HCT116 (cell line): ENCODE measurements at regions not wholly inside any gene's neighbourhood (a gene's known extent, or its start where the extent isn't known, plus 50 kb on each side); places are given as distances from the start of the nearest gene placed in this dataset.

ENCODE experiments used
- ATAC-seq: fragments of 200-7000 bp; cut with Tn5 transposase; 2 replicates; pipeline ENCODE4 v1.9.1; 2020; ENCODE audit warnings: mild to moderate bottlenecking, moderate library complexity
- BruUV-seq: library from RNA; stranded (reverse); fragments of 400-500 nt; replicated peaks from 2 replicates; lab custom pipeline; 2021; lab: Mats Ljungman, UMichigan
- CTCF ChIA-PET: fragments of 300-600 bp; sonication (Branson Sonifier 250); formaldehyde crosslinking; loops from one replicate; lab custom pipeline; 2021; ENCODE audit warnings: antibody characterized with exemption; lab: Charles Lee
- POLR2A ChIA-PET: fragments of 300-600, 350-600 bp; sonication (Branson Sonifier 250); formaldehyde crosslinking; loops from one replicate; lab custom pipeline; 2021; ENCODE audit warnings: antibody characterized with exemption; lab: Charles Lee
- RAD21 ChIA-PET, 2 experiments: fragments of 300-600 bp; sonication (Branson Sonifier 250); formaldehyde crosslinking; loops; one replicate each; lab custom pipeline; 2023; ENCODE audit warnings: low total read pairs in 2 of 2; ENCODE audit not compliant: uncharacterized antibody in 2 of 2, unreplicated experiment in 2 of 2, low non-redundant PET in 1 of 2; lab: Charles Lee
- DNase-seq: peaks from one replicate; pipeline ENCODE4 v3.0.0-alpha.2; 2010; ENCODE audit warnings: low read depth, low spot score
- H2AFZ ChIP-seq: fragments of 200-600 bp; shearing (Covaris generic), sonication (generic); 2 replicates; pipeline ENCODE4 v1.6.1; 2017; ENCODE audit warnings: low read depth, mixed run types, mixed read lengths, antibody characterized with exemption, low read length; ENCODE audit not compliant: poor library complexity, severe bottlenecking
- H3K27ac ChIP-seq: 2 replicates; pipeline ENCODE4 v1.5.1; 2012; ENCODE audit warnings: low read depth, low read length
- H3K27me3 ChIP-seq: fragments of 200-600 bp; sonication (generic); 2 replicates; pipeline ENCODE4 v1.6.1; 2016; ENCODE audit warnings: mixed run types, low read length, mixed read lengths; ENCODE audit not compliant: insufficient read depth
- H3K36me3 ChIP-seq, 2 experiments: fragments of 200-500 bp in 1 of 2; fragments of 200-600 bp in 1 of 2; sonication (Bioruptor generic) in 1 of 2; sonication (generic) in 1 of 2; 2 replicates each; pipeline versions ENCODE4 v1.5.1 to v1.6.1; 2014 to 2016; ENCODE audit warnings: low read length in 2 of 2, inconsistent platforms in 1 of 2, mixed read lengths in 1 of 2, mixed run types in 1 of 2; ENCODE audit not compliant: insufficient read depth in 2 of 2, control insufficient read depth in 1 of 2
- H3K4me1 ChIP-seq, 2 experiments: fragments of 200-600 bp in 1 of 2; sonication (generic) in 1 of 2; 2 replicates each; pipeline versions ENCODE4 v1.5.1 to v1.6.1; 2012 to 2017; ENCODE audit warnings: low read length in 2 of 2, inconsistent platforms in 1 of 2, mild to moderate bottlenecking in 1 of 2, mixed read lengths in 1 of 2, mixed run types in 1 of 2, moderate library complexity in 1 of 2; ENCODE audit not compliant: insufficient read depth in 2 of 2, control insufficient read depth in 1 of 2
- H3K4me2 ChIP-seq: fragments of 200-600 bp; sonication (generic); 2 replicates; pipeline ENCODE4 v1.6.1; 2017; ENCODE audit warnings: mixed run types, low read length, mixed read lengths
- H3K4me3 ChIP-seq, 2 experiments: fragments of 200-600 bp in 1 of 2; sonication (generic) in 1 of 2; replicated peaks in 1 of 2; 2 replicates each; pipeline ENCODE4 v1.5.1; 2011 to 2016; ENCODE audit warnings: low read length in 2 of 2, control low read depth in 1 of 2, low read depth in 1 of 2, mild to moderate bottlenecking in 1 of 2, mixed read lengths in 1 of 2, mixed run types in 1 of 2
- H3K79me2 ChIP-seq: fragments of 200-600 bp; sonication (generic); 2 replicates; pipeline ENCODE4 v1.6.1; 2017; ENCODE audit warnings: mild to moderate bottlenecking, mixed run types, low read length, moderate library complexity, mixed read lengths; ENCODE audit not compliant: insufficient read depth
- H3K9ac ChIP-seq: fragments of 200-600 bp; sonication (generic); 2 replicates; pipeline ENCODE4 v1.6.1; 2016; ENCODE audit warnings: low read length, mixed read lengths
- H3K9me2 ChIP-seq: fragments of 200-600 bp; sonication (generic), shearing (Covaris generic); 2 replicates; pipeline ENCODE4 v1.6.1; 2017; ENCODE audit warnings: mixed run types, mild to moderate bottlenecking, moderate library complexity; ENCODE audit not compliant: insufficient read depth
- H3K9me3 ChIP-seq, 2 experiments: fragments of 200-500 bp in 1 of 2; fragments of 200-600 bp in 1 of 2; sonication (Bioruptor generic) in 1 of 2; sonication (generic) in 1 of 2; 2 replicates each; pipeline ENCODE4 v1.6.1; 2014 to 2017; ENCODE audit warnings: low read length in 2 of 2, mixed read lengths in 2 of 2, inconsistent platforms in 1 of 2, low read depth in 1 of 2, mild to moderate bottlenecking in 1 of 2, mixed run types in 1 of 2, moderate library complexity in 1 of 2; ENCODE audit not compliant: control insufficient read depth in 1 of 2, insufficient read depth in 1 of 2
- H4K20me1 ChIP-seq: fragments of 200-600 bp; sonication (generic), shearing (Covaris generic); 2 replicates; pipeline ENCODE4 v1.6.1; 2017; ENCODE audit warnings: mixed run types, mild to moderate bottlenecking, moderate library complexity; ENCODE audit not compliant: insufficient read depth
- ATF3 ChIP-seq: IDR thresholded peaks from 2 replicates; pipeline ENCODE4 v1.6.1; 2012
- CEBPB ChIP-seq: IDR thresholded peaks from 2 replicates; pipeline ENCODE4 v1.6.1; 2012; ENCODE audit warnings: low read depth
- CTCF ChIP-seq, 3 experiments: fragments of 200-600 bp in 1 of 3; sonication (generic) in 1 of 3; IDR thresholded peaks in 2 of 3; conservative IDR thresholded peaks in 1 of 3; 2 replicates each; pipeline ENCODE4 v1.5.1; 2012 to 2017; ENCODE audit warnings: low read depth in 2 of 3, low read length in 2 of 3, antibody characterized with exemption in 1 of 3, borderline replicate concordance in 1 of 3, control low read depth in 1 of 3, mild to moderate bottlenecking in 1 of 3, mixed read lengths in 1 of 3, mixed run types in 1 of 3, moderate library complexity in 1 of 3; ENCODE audit not compliant: insufficient read depth in 1 of 3
- EZH2 ChIP-seq: fragments of 200-600 bp; sonication (generic); IDR thresholded peaks from 2 replicates; pipeline ENCODE4 v1.6.1; 2017; ENCODE audit warnings: antibody characterized with exemption, mixed run types
- EZH2phosphoT487 ChIP-seq: fragments of 200-600 bp; IDR thresholded peaks from 2 replicates; pipeline ENCODE4 v1.6.1; 2018; ENCODE audit warnings: antibody characterized with exemption, borderline replicate concordance
- POLR2A ChIP-seq: IDR thresholded peaks from 2 replicates; pipeline ENCODE4 v1.7.0; 2011; ENCODE audit warnings: borderline replicate concordance; ENCODE audit not compliant: insufficient read depth, insufficient read length; ENCODE audit errors: extremely low read depth
- RAD21 ChIP-seq: IDR thresholded peaks from 2 replicates; pipeline ENCODE4 v1.6.1; 2012; ENCODE audit warnings: low read depth, mild to moderate bottlenecking
- REST ChIP-seq: IDR thresholded peaks from 2 replicates; pipeline ENCODE4 v1.6.1; 2012; ENCODE audit warnings: low read depth
- SIN3A ChIP-seq: IDR thresholded peaks from 2 replicates; pipeline ENCODE4 v1.6.1; 2012; ENCODE audit warnings: low read depth
- SP1 ChIP-seq: IDR thresholded peaks from 2 replicates; pipeline ENCODE4 v1.6.1; 2012; ENCODE audit warnings: low read depth
- YY1 ChIP-seq: IDR thresholded peaks from 2 replicates; pipeline ENCODE4 v1.6.1; 2011; ENCODE audit warnings: low read length, low read depth, moderate library complexity, mild to moderate bottlenecking; ENCODE audit not compliant: insufficient replicate concordance; ENCODE audit errors: extremely low read depth
- ZNF274 ChIP-seq: fragments of 200-500 bp; sonication (Bioruptor generic); IDR thresholded peaks from 2 replicates; pipeline ENCODE4 v1.6.1; 2014; ENCODE audit warnings: mild to moderate bottlenecking, low read depth, low read length, inconsistent platforms
- intact Hi-C: fragments of 100-400 bp; cut with micrococcal nuclease; formaldehyde crosslinking; loops from 2 replicates; pipeline ENCODE4 v1.10.0; 2022

GRCh38 chr20:36099106-36099505, 55.4 kb upstream of the EPB41L1 start:
- RAD21 ChIA-PET: no interaction called here
- no TSS peak for BruUV-seq
- DNase-seq (no peak), ATAC-seq (no peak)
- H3K9ac ChIP-seq: no peak overlapping the region
- H3K36me3 ChIP-seq: no peaks in the 10 kb centered on the region
- H3K27me3 ChIP-seq: no peaks in the 10 kb centered on the region
- intact Hi-C loops: no loop called here
- H3K4me3 ChIP-seq: no peak overlapping the region
- POLR2A ChIA-PET: no interaction called here
- no peaks in the 10 kb centered on the region for H3K9me2 ChIP-seq
- H3K79me2 ChIP-seq: no peaks in the 10 kb centered on the region
- H3K4me1 ChIP-seq: peaks cover 51 to 72% of the 10 kb centered on the region in 2 experiments
- TF ChIP-seq CTCF (IDR thresholded peaks at IDR 0.05 in 2 of 3, conservative IDR thresholded peaks at IDR 0.05 in 1 of 3; ENCODE audit: borderline replicate concordance in 1 of 3, insufficient read depth in 1 of 3, low read depth in 2 of 3, low read length in 2 of 3) (no peak), YY1 (no peak), SP1 (no peak), ATF3 (no peak), SIN3A (no peak), EZH2 (no peak)
- no peak overlapping the region for H3K4me2 ChIP-seq
- H3K9me3 ChIP-seq: no peaks in the 10 kb centered on the region
- H4K20me1 ChIP-seq: no peaks in the 10 kb centered on the region
- CTCF ChIA-PET: no interaction called here
- H2AFZ ChIP-seq: no peak overlapping the region
- no peak overlapping the region for H3K27ac ChIP-seq

GRCh38 chr20:36101192-36101591, 53.3 kb upstream of the EPB41L1 start:
- Histone ChIP-seq H3K4me2 (no peak overlapping the region), H3K27ac (no peak overlapping the region), H3K36me3 (no peaks in the 10 kb centered on the region), H2AFZ (no peak overlapping the region), H3K4me1 (peaks cover 40 to 66% of the 10 kb centered on the region in 2 experiments), H3K27me3 (no peaks in the 10 kb centered on the region), H3K9ac (no peak overlapping the region), H3K9me3 (no peaks in the 10 kb centered on the region), H3K9me2 (no peaks in the 10 kb centered on the region), H3K79me2 (no peaks in the 10 kb centered on the region), H3K4me3 (no peak overlapping the region), H4K20me1 (no peaks in the 10 kb centered on the region)
- ChIA-PET POLR2A (no interaction called here), CTCF (no interaction called here), RAD21 (no interaction called here)
- intact Hi-C loops: no loop called here
- no TSS peak for BruUV-seq
- no peak for DNase-seq
- no peak for ATAC-seq
- TF ChIP-seq EZH2phosphoT487 (no peak), CTCF (IDR thresholded peaks at IDR 0.05 in 2 of 3, conservative IDR thresholded peaks at IDR 0.05 in 1 of 3; ENCODE audit: borderline replicate concordance in 1 of 3, insufficient read depth in 1 of 3, low read depth in 2 of 3, low read length in 2 of 3) (no peak), ZNF274 (no peak), EZH2 (no peak), RAD21 (no peak), POLR2A (no peak), REST (no peak), CEBPB (no peak), SIN3A (no peak)
